ENCODE measurements at regions not wholly inside any gene's neighbourhood (a gene's known extent, or its start where the extent isn't known, plus 50 kb on each side); places are given as distances from the start of the nearest gene placed in this dataset.
"Not testable (repeated sequence)": the region's sequence is repeated elsewhere in the genome, so short reads cannot be mapped to it uniquely, and the experiment has no call there.

DNA sequence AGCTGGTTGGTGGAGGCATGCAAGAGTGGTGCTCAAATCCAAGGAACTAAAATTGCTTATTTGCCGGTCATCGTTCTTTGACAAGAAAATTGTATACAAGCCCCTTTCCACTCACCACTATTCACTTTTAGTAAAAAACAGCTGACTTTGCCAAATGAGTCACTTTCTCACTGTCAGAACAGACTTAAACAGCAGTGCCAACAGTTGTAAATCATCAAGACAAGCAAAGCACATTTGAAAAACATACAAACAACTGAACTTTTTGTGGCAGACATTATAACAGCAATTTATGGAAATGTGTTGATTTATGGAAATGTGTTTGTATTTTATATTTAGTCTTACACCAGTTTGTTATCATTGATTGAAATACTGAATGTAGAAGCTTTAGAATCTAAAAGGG lies 112.8 kb upstream of the SAMD11 start:
- not testable (repeated sequence) for TF ChIP-seq CSDC2 (CRISPR knock-in tag; IDR thresholded peaks at IDR 0.05); ZFP30 (CRISPR knock-in tag; IDR thresholded peaks at IDR 0.05); ARNTL (CRISPR knock-in tag; IDR thresholded peaks at IDR 0.05; ENCODE audit: borderline replicate concordance, low read depth); ZC3H10 (CRISPR knock-in tag; IDR thresholded peaks at IDR 0.05)
- TF ChIP-seq, protein P1, sequence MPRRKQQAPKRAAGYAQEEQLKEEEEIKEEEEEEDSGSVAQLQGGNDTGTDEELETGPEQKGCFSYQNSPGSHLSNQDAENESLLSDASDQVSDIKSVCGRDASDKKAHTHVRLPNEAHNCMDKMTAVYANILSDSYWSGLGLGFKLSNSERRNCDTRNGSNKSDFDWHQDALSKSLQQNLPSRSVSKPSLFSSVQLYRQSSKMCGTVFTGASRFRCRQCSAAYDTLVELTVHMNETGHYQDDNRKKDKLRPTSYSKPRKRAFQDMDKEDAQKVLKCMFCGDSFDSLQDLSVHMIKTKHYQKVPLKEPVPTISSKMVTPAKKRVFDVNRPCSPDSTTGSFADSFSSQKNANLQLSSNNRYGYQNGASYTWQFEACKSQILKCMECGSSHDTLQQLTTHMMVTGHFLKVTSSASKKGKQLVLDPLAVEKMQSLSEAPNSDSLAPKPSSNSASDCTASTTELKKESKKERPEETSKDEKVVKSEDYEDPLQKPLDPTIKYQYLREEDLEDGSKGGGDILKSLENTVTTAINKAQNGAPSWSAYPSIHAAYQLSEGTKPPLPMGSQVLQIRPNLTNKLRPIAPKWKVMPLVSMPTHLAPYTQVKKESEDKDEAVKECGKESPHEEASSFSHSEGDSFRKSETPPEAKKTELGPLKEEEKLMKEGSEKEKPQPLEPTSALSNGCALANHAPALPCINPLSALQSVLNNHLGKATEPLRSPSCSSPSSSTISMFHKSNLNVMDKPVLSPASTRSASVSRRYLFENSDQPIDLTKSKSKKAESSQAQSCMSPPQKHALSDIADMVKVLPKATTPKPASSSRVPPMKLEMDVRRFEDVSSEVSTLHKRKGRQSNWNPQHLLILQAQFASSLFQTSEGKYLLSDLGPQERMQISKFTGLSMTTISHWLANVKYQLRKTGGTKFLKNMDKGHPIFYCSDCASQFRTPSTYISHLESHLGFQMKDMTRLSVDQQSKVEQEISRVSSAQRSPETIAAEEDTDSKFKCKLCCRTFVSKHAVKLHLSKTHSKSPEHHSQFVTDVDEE (CRISPR knock-in tag; IDR thresholded peaks at IDR 0.05) = not testable (repeated sequence)
- TF ChIP-seq, protein P2, sequence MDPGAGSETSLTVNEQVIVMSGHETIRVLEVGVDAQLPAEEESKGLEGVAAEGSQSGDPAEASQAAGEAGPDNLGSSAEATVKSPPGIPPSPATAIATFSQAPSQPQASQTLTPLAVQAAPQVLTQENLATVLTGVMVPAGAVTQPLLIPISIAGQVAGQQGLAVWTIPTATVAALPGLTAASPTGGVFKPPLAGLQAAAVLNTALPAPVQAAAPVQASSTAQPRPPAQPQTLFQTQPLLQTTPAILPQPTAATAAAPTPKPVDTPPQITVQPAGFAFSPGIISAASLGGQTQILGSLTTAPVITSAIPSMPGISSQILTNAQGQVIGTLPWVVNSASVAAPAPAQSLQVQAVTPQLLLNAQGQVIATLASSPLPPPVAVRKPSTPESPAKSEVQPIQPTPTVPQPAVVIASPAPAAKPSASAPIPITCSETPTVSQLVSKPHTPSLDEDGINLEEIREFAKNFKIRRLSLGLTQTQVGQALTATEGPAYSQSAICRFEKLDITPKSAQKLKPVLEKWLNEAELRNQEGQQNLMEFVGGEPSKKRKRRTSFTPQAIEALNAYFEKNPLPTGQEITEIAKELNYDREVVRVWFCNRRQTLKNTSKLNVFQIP (CRISPR knock-in tag; IDR thresholded peaks at IDR 0.05; ENCODE audit: borderline replicate concordance, low read depth) = not testable (repeated sequence)
- TF ChIP-seq, protein P3, sequence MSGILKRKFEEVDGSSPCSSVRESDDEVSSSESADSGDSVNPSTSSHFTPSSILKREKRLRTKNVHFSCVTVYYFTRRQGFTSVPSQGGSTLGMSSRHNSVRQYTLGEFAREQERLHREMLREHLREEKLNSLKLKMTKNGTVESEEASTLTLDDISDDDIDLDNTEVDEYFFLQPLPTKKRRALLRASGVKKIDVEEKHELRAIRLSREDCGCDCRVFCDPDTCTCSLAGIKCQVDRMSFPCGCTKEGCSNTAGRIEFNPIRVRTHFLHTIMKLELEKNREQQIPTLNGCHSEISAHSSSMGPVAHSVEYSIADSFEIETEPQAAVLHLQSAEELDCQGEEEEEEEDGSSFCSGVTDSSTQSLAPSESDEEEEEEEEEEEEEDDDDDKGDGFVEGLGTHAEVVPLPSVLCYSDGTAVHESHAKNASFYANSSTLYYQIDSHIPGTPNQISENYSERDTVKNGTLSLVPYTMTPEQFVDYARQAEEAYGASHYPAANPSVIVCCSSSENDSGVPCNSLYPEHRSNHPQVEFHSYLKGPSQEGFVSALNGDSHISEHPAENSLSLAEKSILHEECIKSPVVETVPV (CRISPR knock-in tag; IDR thresholded peaks at IDR 0.05) = not testable (repeated sequence)

Data from SK-N-SH treated with all-trans-retinoic acid at 6 μM for 48 hours (cell line).